ENCODE measurements at regions not wholly inside any gene's neighbourhood (a gene's known extent, or its start where the extent isn't known, plus 50 kb on each side); places are given as distances from the start of the nearest gene placed in this dataset.

DNA sequence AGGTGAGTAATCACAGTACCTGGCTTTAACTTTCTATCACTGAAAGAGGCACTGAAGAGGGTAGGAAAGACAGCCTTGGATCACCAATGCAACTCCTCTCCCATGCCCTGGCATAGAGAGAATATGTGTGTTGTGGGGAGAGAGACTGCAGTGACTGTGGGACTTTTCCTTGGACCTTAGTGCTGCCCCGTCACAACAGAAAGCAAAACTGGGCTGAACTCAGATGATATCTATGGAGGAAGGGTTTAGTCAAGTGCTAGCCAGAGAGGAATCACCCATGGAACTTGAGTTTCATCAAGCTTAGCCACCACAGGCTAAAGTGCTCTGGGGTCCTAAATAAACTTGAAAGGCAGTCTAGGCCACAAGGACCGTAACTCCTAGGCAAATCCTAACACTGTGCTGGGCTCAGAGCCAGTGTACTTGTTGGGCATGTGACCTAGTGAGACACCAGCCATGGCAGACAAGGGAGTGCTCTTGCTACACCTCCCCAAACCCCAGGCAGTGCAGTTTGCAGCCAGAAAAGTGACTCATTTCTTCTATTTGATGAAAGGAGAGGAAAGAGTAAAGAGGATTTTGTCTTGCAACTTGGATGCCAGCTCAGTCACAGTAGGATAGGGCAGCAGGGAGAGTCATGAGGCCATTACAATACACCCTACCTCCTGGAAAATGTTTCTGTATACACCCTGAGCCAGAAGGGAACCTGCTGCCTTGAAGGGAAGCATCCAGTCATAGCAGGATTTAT lies 105.8 kb upstream of the SPOPL start:
- TF ChIP-seq POLR2A (IDR thresholded peaks at IDR 0.05; ENCODE audit: low read depth, low read length) (no peak), EZH2 (IDR thresholded peaks at IDR 0.05; ENCODE audit: borderline replicate concordance, low read depth, low read length, severe bottlenecking) (no peak), MYC (IDR thresholded peaks at IDR 0.05; ENCODE audit: low read depth, low read length) (no peak)
- TF ChIP-seq, protein P1, sequence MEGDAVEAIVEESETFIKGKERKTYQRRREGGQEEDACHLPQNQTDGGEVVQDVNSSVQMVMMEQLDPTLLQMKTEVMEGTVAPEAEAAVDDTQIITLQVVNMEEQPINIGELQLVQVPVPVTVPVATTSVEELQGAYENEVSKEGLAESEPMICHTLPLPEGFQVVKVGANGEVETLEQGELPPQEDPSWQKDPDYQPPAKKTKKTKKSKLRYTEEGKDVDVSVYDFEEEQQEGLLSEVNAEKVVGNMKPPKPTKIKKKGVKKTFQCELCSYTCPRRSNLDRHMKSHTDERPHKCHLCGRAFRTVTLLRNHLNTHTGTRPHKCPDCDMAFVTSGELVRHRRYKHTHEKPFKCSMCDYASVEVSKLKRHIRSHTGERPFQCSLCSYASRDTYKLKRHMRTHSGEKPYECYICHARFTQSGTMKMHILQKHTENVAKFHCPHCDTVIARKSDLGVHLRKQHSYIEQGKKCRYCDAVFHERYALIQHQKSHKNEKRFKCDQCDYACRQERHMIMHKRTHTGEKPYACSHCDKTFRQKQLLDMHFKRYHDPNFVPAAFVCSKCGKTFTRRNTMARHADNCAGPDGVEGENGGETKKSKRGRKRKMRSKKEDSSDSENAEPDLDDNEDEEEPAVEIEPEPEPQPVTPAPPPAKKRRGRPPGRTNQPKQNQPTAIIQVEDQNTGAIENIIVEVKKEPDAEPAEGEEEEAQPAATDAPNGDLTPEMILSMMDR (IDR thresholded peaks at IDR 0.05; ENCODE audit: extremely low read depth in 1 of 2, insufficient read depth in 1 of 2, low read depth in 1 of 2, low read length in 2 of 2), result no peak
- TF ChIP-seq, protein P2, sequence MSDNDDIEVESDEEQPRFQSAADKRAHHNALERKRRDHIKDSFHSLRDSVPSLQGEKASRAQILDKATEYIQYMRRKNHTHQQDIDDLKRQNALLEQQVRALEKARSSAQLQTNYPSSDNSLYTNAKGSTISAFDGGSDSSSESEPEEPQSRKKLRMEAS (IDR thresholded peaks at IDR 0.05; ENCODE audit: insufficient read depth, insufficient read length), result no peak

All from endothelial cell of umbilical vein (primary cell).